Aorta (tissue), 5 donors: ENCODE measurements at regions not wholly inside any gene's neighbourhood (a gene's known extent, or its start where the extent isn't known, plus 50 kb on each side); places are given as distances from the start of the nearest gene placed in this dataset.

Source experiments
- ATAC-seq: fragments of 200-7000 bp; cut with Tn5 transposase; one replicate; pipeline ENCODE4 v1.9.1; 2022; ENCODE audit warnings: moderate library complexity; ENCODE audit not compliant: low FRiP score
- DNase-seq, 2 donors: peaks; one replicate each; pipeline ENCODE4 v3.0.0-alpha.2; 2020
- H3K27ac ChIP-seq, 2 donors: one replicate each; pipeline ENCODE4 v1.5.1; 2013; ENCODE audit warnings: low read length in 2 of 2, mild to moderate bottlenecking in 2 of 2, moderate library complexity in 2 of 2, control low read depth in 1 of 2, inconsistent platforms in 1 of 2, low read depth in 1 of 2
- H3K27me3 ChIP-seq, 2 donors: one replicate each; pipeline ENCODE4 v1.6.1; 2013; ENCODE audit warnings: control low read depth in 1 of 2, low read length in 1 of 2, mild to moderate bottlenecking in 1 of 2, moderate library complexity in 1 of 2; ENCODE audit not compliant: insufficient read depth in 2 of 2, control insufficient read depth in 1 of 2
- H3K36me3 ChIP-seq, 2 donors: one replicate each; pipeline ENCODE4 v1.6.1; 2013; ENCODE audit warnings: control low read depth in 1 of 2, low read length in 1 of 2, mild to moderate bottlenecking in 1 of 2; ENCODE audit not compliant: insufficient read depth in 2 of 2, control insufficient read depth in 1 of 2
- H3K4me1 ChIP-seq, 2 donors: one replicate each; pipeline ENCODE4 v1.6.1; 2013; ENCODE audit warnings: low read length in 2 of 2, control low read depth in 1 of 2, mild to moderate bottlenecking in 1 of 2, moderate library complexity in 1 of 2; ENCODE audit not compliant: insufficient read depth in 2 of 2, control insufficient read depth in 1 of 2
- H3K4me3 ChIP-seq, 2 donors: one replicate each; pipeline ENCODE4 v1.5.1; 2013; ENCODE audit warnings: low read length in 2 of 2, control low read depth in 1 of 2, mild to moderate bottlenecking in 1 of 2
- H3K9me3 ChIP-seq: one replicate; pipeline ENCODE4 v1.6.1; 2013; ENCODE audit warnings: mild to moderate bottlenecking, low read length; ENCODE audit not compliant: control insufficient read depth
- WGBS, 2 donors: extraction: QIAGEN DNeasy Blood & Tissue Kit; methylation state at CpG; one replicate each; pipeline ENCODE4 v1.1.7; 2013; 5-methylcytosine and 5-hydroxymethylcytosine counted together
- intact Hi-C, 2 donors: fragments of 100-400 bp; cut with DNase I; formaldehyde crosslinking; loops; one replicate each; pipeline versions ENCODE4 v1.14.2 to v1.15.0; 2022
- donor health status: healthy with polysubstance abuse.
- donor health status: Bipolar disorder and iron deficiency.
- donor health status: DM: no; HTN: no; CAD: no.
- donor health status: DM: no; HTN: no; CAD: no.
- donor health status: DM: yes; HTN: yes; CAD: no.

DNA sequence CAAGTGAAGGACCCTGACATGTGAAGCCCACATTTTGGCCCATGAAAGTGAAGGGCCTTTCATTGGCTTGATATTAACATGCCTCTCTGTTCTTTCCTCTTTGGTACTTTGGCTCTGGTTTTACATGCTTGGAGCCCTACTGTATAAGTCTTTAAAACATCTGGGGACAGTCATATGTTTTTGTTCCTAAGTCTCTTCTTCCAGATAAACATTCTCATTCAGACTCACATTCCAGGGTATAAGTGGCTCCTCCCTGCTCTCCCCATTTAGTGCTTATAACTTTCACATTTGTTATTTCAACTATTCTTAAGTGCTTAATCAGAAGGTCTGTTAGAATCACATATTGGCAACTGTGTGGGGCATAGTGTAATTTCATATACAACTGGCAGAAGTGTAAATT, 1932.2 kb upstream of the CELF4 start:
- ATAC-seq = no peak

DNA sequence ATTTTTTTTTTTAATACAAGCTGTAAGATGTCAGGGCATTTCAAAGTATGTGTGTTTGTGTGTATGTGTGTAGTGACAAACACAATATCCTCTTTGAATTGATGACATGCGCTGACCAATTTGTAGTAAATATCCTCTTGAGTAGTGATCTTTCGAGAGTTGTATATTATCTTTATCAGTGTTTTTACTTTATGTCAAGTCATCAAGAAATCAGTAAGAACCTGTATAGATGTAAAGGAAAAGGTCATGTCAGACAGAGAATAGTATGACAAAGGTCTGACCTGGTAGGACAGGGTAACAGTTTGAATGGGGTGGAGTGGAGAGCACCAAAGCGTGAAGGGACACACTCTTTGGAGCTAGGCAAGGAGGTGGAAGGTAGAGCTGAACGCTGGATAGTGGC, 1931.4 kb upstream of the CELF4 start:
- ATAC-seq = no peak
- 84 to 93% methylated on average over 4 of the region's 4 CpGs for WGBS, 2 donors
- no peaks in the 10 kb centered on the region for H3K4me1 ChIP-seq

More for the DNA sequence above, 1932.2 kb upstream of the CELF4 start:
- Histone ChIP-seq H3K4me3 (no peak overlapping the region), H3K27ac (no peak overlapping the region), H3K4me1 (no peaks in the 10 kb centered on the region), H3K9me3 (no peaks in the 10 kb centered on the region), H3K27me3 (no peaks in the 10 kb centered on the region), H3K36me3 (no peaks in the 10 kb centered on the region)
- intact Hi-C loops = no loop called here
- DNase-seq = no peak

DNA sequence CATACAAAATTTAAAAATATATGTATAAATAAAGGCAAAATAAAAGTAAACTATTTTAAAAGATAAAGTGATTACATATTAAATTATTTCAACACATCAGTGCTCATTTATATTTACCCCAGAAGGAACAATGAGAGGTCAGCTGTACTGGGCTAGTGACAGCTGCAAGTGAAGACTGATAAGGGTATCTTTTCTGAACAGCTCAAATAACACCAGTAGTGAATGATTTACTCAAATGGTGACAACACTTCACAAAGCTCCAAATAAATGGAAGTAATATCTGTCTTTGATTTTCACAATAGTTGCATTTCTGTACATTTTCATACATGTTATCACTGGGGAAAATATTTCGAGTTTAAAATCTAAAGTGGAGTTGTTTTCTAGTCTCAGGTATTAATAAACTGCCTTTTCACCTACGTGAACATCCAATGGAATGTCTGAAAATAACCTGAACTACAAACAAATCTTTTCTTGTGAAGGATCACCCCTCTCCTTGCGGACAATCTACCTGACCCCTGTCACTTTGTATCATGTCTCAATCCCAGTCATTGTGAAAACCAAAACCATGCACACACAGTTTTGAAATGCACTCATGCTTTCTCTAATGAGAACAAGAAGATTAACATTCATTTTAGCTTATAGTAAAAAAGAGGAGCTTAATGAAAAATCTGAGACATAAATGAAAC, 1928.8 kb upstream of the CELF4 start:
- no peaks in the 10 kb centered on the region for H3K36me3 ChIP-seq
- no peaks in the 10 kb centered on the region for H3K9me3 ChIP-seq
- no peaks in the 10 kb centered on the region for H3K4me1 ChIP-seq
- H3K4me3 ChIP-seq = no peak overlapping the region
- H3K27me3 ChIP-seq = no peaks in the 10 kb centered on the region
- ATAC-seq = no peak
- WGBS, 2 donors = 70 to 73% methylated on average over 3 of the region's 3 CpGs
- DNase-seq = no peak
- H3K27ac ChIP-seq = no peak overlapping the region
- intact Hi-C loops = no loop called here

More for the DNA sequence above, 1931.4 kb upstream of the CELF4 start:
- no peak overlapping the region for H3K27ac ChIP-seq
- no peak for DNase-seq
- no peaks in the 10 kb centered on the region for H3K9me3 ChIP-seq
- no peak overlapping the region for H3K4me3 ChIP-seq
- H3K27me3 ChIP-seq = no peaks in the 10 kb centered on the region
- intact Hi-C loops = no loop called here
- H3K36me3 ChIP-seq = no peaks in the 10 kb centered on the region

DNA sequence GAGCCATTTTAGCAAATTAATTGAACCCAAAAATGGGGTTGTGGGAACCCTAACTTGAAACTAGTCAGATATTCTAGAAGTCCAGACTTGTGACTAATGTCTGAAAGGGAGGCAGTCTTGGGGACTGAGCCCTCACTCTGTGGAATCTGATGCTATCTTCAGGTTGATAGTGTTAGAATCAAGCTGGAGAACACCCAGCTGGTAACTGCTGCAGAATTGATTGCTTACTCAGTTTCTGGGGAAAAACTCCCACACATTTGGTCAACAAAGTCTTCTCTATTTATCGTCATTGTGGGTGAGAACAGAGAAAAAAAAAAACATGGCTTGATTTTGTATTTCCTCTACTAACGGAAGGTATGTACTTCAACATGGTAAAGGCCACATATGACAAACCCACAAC, 1925.8 kb upstream of the CELF4 start:
- ATAC-seq (no peak), DNase-seq (no peak)
- H3K27ac ChIP-seq = no peak overlapping the region
- H3K27me3 ChIP-seq = no peaks in the 10 kb centered on the region
- H3K4me1 ChIP-seq = no peaks in the 10 kb centered on the region
- intact Hi-C loops = no loop called here
- no peaks in the 10 kb centered on the region for H3K36me3 ChIP-seq
- 69 to 76% methylated on average over 2 of the region's 2 CpGs for WGBS, 2 donors
- no peak overlapping the region for H3K4me3 ChIP-seq
- no peaks in the 10 kb centered on the region for H3K9me3 ChIP-seq

DNA sequence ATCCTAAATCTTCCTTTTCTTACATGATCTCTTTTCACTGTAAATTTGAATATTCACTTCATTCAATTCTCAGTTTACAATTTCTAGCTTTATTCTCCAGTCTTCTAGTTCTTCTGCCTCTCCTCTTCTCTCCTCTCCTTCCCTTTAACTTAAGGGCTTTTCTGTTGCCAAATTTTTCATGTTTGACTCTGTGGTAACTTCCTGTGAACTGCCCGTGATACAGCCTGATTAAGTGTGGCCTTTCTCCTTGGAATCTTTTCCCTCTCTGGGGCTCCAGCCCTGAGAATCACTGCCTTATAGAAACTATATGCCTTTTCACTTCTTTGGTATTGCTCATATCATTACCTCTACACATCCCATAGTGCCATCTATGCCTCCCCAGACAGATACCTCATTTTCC, 1923.8 kb upstream of the CELF4 start:
- H3K9me3 ChIP-seq = no peaks in the 10 kb centered on the region
- 10 to 14% methylated on average over 1 of the region's 1 CpG for WGBS, 2 donors
- no peaks in the 10 kb centered on the region for H3K36me3 ChIP-seq
- DNase-seq = no peak
- H3K27me3 ChIP-seq = no peaks in the 10 kb centered on the region
- ATAC-seq = no peak
- H3K27ac ChIP-seq = no peak overlapping the region
- intact Hi-C loops = no loop called here
- no peaks in the 10 kb centered on the region for H3K4me1 ChIP-seq
- H3K4me3 ChIP-seq = no peak overlapping the region

DNA sequence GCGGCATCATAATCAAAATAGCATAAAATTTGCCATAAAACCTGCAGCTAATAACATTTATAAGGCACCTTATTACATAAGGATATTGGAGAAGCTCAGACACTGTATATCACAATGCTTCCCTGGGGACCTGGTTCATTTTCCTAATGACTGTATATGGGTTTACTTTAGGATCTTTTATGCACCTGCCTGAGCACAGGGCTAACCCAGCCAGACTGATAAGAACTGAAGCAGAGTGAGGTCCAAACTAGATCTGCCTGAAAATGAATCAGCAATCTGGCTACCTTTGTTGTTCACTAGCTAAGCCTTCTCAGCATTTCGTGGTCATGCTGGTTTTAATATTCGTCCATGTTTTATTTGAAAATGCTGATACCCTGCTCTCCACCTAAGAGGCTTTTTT, 1922.3 kb upstream of the CELF4 start:
- Histone ChIP-seq H3K4me3 (no peak overlapping the region), H3K4me1 (no peaks in the 10 kb centered on the region), H3K36me3 (no peaks in the 10 kb centered on the region), H3K9me3 (no peaks in the 10 kb centered on the region), H3K27ac (no peak overlapping the region), H3K27me3 (no peaks in the 10 kb centered on the region)
- no peak for DNase-seq
- 59 to 86% methylated on average over 3 of the region's 3 CpGs for WGBS, 2 donors
- no peak for ATAC-seq
- intact Hi-C loops = no loop called here

DNA sequence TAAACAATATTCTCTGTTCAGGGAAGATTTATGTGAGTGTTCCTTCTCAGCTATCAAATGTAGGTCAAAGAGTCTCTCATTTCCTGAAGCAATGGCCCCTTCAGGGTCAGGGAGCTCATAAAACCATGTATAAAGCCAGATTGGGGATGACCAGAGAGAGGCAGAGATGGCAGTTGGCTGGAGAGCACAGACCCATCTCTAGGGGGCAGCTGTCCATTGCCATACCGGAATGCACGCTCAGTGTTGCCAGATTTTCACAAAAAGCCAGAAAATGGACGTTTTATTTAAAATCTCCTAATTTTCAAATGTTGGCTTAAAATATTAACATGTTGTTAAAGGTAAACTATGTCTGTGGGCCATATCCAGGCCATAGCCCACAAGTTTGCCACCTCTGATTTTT, 1920.7 kb upstream of the CELF4 start:
- H3K4me1 ChIP-seq = no peaks in the 10 kb centered on the region
- H3K27me3 ChIP-seq = no peaks in the 10 kb centered on the region
- ATAC-seq (no peak), DNase-seq (no peak)
- WGBS, 2 donors = 83 to 89% methylated on average over 3 of the region's 3 CpGs
- H3K9me3 ChIP-seq = no peaks in the 10 kb centered on the region
- H3K27ac ChIP-seq = no peak overlapping the region
- intact Hi-C loops = no loop called here
- H3K4me3 ChIP-seq = no peak overlapping the region
- H3K36me3 ChIP-seq = no peaks in the 10 kb centered on the region

DNA sequence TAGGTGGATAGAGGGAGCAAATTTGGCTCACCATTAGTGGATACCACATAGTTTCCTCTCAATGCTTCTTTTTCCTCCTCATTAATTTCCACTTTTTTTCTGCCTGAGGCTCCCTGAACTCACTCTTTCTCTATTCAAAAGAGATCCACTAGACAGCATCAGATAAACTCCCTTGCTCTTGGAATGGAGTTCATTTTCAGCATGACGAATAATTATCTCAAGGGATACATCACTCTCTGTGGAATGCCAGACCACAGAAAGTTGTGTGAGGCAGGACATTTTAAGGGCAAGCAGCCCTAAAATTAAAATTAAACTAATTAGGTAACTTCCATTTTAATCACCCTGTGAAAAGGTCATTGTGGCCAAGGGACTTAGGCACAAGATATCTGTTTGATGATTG, 1920.1 kb upstream of the CELF4 start:
- intact Hi-C loops = no loop called here
- ATAC-seq = no peak
- no peaks in the 10 kb centered on the region for H3K27me3 ChIP-seq
- no peak for DNase-seq
- no peak overlapping the region for H3K27ac ChIP-seq
- H3K36me3 ChIP-seq = no peaks in the 10 kb centered on the region
- no peaks in the 10 kb centered on the region for H3K4me1 ChIP-seq
- WGBS, 2 donors = 55 to 89% methylated on average over 1 of the region's 1 CpG
- H3K4me3 ChIP-seq = no peak overlapping the region
- no peaks in the 10 kb centered on the region for H3K9me3 ChIP-seq

DNA sequence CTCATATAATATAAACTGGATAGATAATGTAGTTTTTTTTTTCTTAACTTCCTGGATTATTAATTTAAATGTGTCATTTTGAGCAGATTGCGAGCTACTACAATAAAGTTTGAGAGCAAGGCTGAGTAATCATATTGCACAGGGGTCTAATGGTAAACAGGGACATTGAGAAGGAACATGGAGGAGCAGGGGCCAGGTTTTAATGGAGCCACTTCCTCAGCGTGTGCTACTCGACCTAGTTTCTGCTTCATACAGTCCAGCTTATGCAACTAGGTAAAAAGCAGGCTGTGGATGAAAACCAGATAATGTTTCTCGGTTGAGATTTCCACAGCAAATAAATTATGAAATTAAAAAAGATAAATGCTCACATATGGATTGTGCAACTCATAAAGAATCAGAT, 1915.7 kb upstream of the CELF4 start:
- no peaks in the 10 kb centered on the region for H3K9me3 ChIP-seq
- no peak overlapping the region for H3K4me3 ChIP-seq
- 55 to 70% methylated on average over 4 of the region's 4 CpGs for WGBS, 2 donors
- intact Hi-C loops = no loop called here
- H3K27me3 ChIP-seq = no peaks in the 10 kb centered on the region
- no peak for DNase-seq
- no peak overlapping the region for H3K27ac ChIP-seq
- ATAC-seq = no peak
- no peaks in the 10 kb centered on the region for H3K36me3 ChIP-seq
- no peaks in the 10 kb centered on the region for H3K4me1 ChIP-seq
